DND-41 (cell line): ENCODE measurements at regions not wholly inside any gene's neighbourhood (a gene's known extent, or its start where the extent isn't known, plus 50 kb on each side); places are given as distances from the start of the nearest gene placed in this dataset.

Experiments
- CTCF ChIP-seq: IDR thresholded peaks from 2 replicates; pipeline ENCODE4 v1.5.1; 2012; ENCODE audit warnings: borderline replicate concordance, low read length, moderate library complexity, mild to moderate bottlenecking; ENCODE audit not compliant: poor library complexity, severe bottlenecking; ENCODE audit errors: extremely low read depth
- EZH2 ChIP-seq: IDR thresholded peaks from 3 replicates; pipeline ENCODE4 v1.6.1; 2012; ENCODE audit warnings: borderline replicate concordance, low read depth, mild to moderate bottlenecking, moderate library complexity, low read length, inconsistent platforms; ENCODE audit not compliant: severe bottlenecking

- TF ChIP-seq CTCF = no peak
- TF ChIP-seq EZH2 = no peak
Measured at GRCh38 chr22:34294986-34295385, 374.7 kb upstream of the LARGE1 start.
